ENCODE measurements at regions not wholly inside any gene's neighbourhood (a gene's known extent, or its start where the extent isn't known, plus 50 kb on each side); places are given as distances from the start of the nearest gene placed in this dataset.

- H3K27ac ChIP-seq (ENCODE audit: control insufficient read depth, insufficient read depth): no peak overlapping the region
- no peak for DNase-seq (ENCODE audit: low read depth, low spot score)
- H3K36me3 ChIP-seq (ENCODE audit: control insufficient read depth in 2 of 2, insufficient read depth in 2 of 2, low read length in 1 of 2): no peaks in the 10 kb centered on the region
- H2AFZ ChIP-seq (ENCODE audit: control insufficient read depth, low read depth, low read length): no peak overlapping the region
- H3K9ac ChIP-seq (ENCODE audit: control insufficient read depth, insufficient read depth, low read length): no peak overlapping the region
- intact Hi-C loops (cut with micrococcal nuclease; ENCODE audit: unreplicated experiment) (no loop called here), in situ Hi-C loops (cut with MboI) (no loop called here)
- no peaks in the 10 kb centered on the region for H3K79me2 ChIP-seq (ENCODE audit: control insufficient read depth, insufficient read depth, low read length)
- no peaks in the 10 kb centered on the region for H3K27me3 ChIP-seq (replicated peaks in 1 of 2; ENCODE audit: control insufficient read depth in 2 of 2, insufficient read depth in 2 of 2, low read length in 1 of 2)
- TF ChIP-seq RELA (IDR thresholded peaks at IDR 0.05; ENCODE audit: borderline replicate concordance, partially characterized antibody) (no peak), CBX5 (IDR thresholded peaks at IDR 0.05; ENCODE audit: low read depth) (no peak), ZNF207 (IDR thresholded peaks at IDR 0.05; ENCODE audit: borderline replicate concordance) (no peak), STAT3 (IDR thresholded peaks at IDR 0.05; ENCODE audit: low read depth, low read length) (no peak), NR2C2 (IDR thresholded peaks at IDR 0.05; ENCODE audit: borderline replicate concordance, control insufficient read depth, insufficient read length, low read depth) (no peak), IRF5 (IDR thresholded peaks at IDR 0.05; ENCODE audit: borderline replicate concordance) (no peak), USF2 (IDR thresholded peaks at IDR 0.05; ENCODE audit: borderline replicate concordance, low read depth, low read length) (no peak), YBX1 (IDR thresholded peaks at IDR 0.05) (no peak), CUX1 (IDR thresholded peaks at IDR 0.05; ENCODE audit: insufficient replicate concordance, low read depth, low read length) (no peak), CHD4 (IDR thresholded peaks at IDR 0.05) (no peak), RB1 (IDR thresholded peaks at IDR 0.05; ENCODE audit: borderline replicate concordance) (no peak), STAT1 (conservative IDR thresholded peaks at IDR 0.05) (no peak), EGR1 (IDR thresholded peaks at IDR 0.05; ENCODE audit: borderline replicate concordance in 1 of 2, low read depth in 2 of 2, low read length in 2 of 2) (no peak), ASH2L (IDR thresholded peaks at IDR 0.05; ENCODE audit: borderline replicate concordance, low read depth) (no peak), MTA3 (IDR thresholded peaks at IDR 0.05; ENCODE audit: borderline replicate concordance, low read length) (no peak), LARP7 (IDR thresholded peaks at IDR 0.05) (no peak), ZNF24 (IDR thresholded peaks at IDR 0.05) (no peak), ZNF622 (IDR thresholded peaks at IDR 0.05) (no peak), TAF1 (IDR thresholded peaks at IDR 0.05; ENCODE audit: borderline replicate concordance, low read depth, low read length) (no peak)
- no peak for FAIRE-seq
- ChIA-PET POLR2A (no interaction called here), RAD21 (ENCODE audit: unreplicated experiment) (no interaction called here), SMC1A (ENCODE audit: uncharacterized antibody, unreplicated experiment) (no interaction called here), CTCF (no interaction called here)
- H3K9me3 ChIP-seq (replicated peaks; ENCODE audit: control insufficient read depth, insufficient read depth, low read length): no peaks in the 10 kb centered on the region; the same call in 2 of the 3 replicates
- BruUV-seq (replicated peaks): no TSS peak
- no peak for ATAC-seq
- H3K4me3 ChIP-seq: no peak overlapping the region
- H3K4me2 ChIP-seq (ENCODE audit: control insufficient read depth, insufficient read depth): no peak overlapping the region
- H3K4me1 ChIP-seq (ENCODE audit: control insufficient read depth, insufficient read depth, low read length): no peaks in the 10 kb centered on the region
- WGBS (ENCODE audit: insufficient coverage, insufficient replicate concordance, low lambda C conversion rate, missing lambda C conversion rate): 0% methylated on average over 2 of the region's 2 CpGs
- H4K20me1 ChIP-seq (ENCODE audit: control insufficient read depth, insufficient read depth): no peaks in the 10 kb centered on the region
Observed at GRCh38 chr16:61530697-61531096, 505.5 kb downstream of the CDH8 start.
